HG02884 (cell line): ENCODE measurements at regions not wholly inside any gene's neighbourhood (a gene's known extent, or its start where the extent isn't known, plus 50 kb on each side); places are given as distances from the start of the nearest gene placed in this dataset.

Source experiments
- ATAC-seq: cut with Tn5 transposase; IDR thresholded peaks from one replicate; pipeline ENCODE4 v1.9.1; 2021; ENCODE audit warnings: mild to moderate bottlenecking, moderate library complexity; ENCODE audit not compliant: unreplicated experiment

DNA sequence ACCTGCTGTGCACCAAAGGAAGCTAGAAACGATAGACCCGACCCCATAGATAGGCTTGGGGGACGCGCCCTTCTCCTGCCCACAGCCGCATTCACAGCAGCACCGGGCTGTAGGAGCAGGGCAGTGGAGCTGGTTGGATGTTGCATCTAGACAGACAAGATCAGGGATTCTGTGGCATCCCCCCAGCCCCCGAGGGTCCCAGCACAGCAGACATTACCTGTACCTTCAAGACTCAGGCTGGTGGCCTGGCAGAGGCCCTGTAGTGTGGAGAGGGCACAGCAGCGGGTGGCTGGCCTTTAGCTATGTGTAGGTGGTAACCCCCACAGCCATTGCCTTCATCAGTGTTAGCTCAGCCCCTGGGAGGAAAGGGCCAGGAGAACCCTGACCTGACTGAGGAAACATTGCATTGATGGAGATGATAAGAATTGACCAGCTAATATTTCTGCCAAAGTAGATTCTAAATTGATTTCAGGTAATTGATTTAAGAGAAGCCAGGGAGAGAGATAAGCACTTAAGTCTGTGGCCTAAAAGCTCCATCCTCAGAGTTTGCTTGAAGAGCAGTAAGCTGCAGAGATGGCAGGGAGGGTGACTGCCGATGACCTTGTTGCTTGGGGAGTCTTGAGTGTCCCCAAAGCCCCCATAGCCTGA, 269.4 kb downstream of the TLE3 start:
- ATAC-seq = no peak

DNA sequence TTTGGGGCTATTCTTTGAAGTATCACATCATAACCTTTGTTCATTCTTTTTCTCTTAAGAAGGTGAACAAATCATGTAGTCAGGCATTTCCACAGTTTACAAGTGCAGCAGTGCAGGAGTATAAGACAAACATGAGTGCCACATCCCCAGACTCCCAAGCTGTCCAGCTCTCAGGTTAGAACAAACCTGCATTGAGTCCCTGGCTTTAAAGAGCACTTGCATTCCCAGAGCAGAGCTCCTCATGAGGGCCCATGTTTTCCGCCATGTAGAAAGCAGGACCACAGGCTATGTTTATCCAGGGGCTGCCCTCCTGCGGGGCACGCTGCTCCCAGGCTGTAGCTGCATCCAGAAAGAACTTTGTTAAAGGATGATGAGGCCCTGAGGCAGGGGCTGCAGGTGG, 267.7 kb downstream of the TLE3 start:
- ATAC-seq = no peak

DNA sequence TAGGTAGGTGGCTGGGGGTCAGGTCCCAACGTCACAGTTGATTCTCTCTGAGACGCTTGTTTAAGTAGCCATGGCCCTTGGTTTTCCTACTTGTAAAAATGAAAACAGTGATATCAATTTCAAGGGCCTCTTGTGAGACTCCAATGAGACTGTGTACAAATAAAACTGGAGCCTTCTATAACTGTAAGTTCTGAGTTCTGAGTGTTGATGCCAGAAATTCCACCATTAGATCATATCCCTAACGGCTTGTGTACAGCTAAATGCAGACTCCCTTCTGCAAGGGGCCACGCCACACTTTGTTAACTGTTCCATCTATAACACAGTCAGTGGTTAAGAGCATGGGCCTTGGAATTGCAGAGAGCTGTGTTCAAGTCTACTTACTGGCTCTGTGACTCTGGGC, 267.3 kb downstream of the TLE3 start:
- no peak for ATAC-seq

DNA sequence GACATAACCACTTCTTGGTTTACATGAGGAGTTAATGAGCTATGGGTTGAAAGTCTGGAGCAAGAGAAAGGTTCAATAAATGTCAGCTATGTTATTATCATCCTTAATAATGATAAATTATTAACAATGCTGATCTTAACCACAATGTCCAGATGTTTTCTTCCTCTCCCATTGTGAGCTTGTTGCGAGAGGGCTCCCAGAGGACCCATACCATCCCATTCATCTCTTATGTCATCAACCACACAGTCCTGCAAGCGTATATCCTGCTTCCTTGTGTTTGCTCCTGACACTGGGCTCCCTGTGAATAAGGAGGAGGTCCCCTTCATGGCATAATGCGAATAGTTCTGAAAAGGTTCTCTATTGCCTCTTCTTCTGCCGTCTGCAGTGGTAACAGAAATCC, 266.8 kb downstream of the TLE3 start:
- no peak for ATAC-seq

DNA sequence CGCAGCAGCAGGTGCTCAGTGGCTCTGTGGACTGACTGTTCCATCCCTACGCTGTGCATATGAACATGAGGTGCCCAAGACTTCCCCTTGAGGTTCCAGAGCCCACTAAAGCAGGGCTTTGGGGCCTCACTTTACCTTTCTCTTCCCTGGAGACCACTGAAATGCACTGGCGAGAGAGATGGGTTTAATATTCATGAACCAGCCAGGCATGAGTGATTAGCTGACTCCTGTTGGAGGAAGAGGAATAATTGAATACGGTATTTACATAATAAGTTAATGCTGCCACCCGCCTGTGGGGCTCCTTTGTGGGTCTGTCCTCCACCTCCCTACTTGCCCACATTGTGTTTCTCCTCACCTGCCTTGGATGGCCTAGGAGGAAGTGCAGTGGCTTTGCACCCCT, 263.4 kb downstream of the TLE3 start:
- no peak for ATAC-seq

DNA sequence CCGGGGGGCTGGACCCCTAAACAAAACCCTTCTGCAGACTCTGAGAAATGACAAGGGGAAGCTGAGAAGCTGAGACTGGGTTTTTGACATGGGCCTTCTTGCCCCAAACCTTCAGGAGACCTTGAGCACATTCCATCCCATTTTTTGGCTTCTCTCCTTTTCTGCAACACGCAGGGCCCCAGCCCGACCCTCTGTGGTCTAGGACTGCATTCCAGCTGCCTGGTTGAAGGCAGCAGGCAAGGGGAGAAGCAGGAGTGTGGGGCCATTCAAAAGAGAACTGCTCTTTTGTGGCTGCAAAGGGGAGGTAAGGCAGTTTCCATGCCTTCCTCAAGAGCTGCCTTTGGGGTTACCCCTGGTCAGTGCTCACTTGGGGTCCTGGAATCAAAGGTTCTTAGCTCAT, 263.0 kb downstream of the TLE3 start:
- ATAC-seq = no peak

DNA sequence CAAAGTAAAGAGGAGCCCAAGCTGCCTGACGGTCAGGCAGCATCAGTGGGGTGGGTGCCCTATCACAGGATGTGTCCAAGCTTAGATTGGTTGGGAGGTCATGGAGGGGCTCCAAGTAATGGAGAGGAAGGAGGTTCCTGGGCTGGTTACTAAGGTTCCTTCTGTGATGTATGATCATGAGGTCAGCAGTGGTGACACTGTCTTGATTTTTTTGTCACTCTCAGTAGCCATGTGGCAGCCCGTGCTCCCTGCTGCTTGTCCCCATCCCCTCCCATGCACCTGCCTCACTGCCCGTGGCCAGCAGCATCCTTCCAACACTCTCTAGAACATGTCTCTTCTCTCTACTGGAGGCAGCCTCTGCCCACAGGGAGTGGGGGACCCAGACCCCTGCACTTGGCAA, 261.7 kb downstream of the TLE3 start:
- ATAC-seq = no peak

DNA sequence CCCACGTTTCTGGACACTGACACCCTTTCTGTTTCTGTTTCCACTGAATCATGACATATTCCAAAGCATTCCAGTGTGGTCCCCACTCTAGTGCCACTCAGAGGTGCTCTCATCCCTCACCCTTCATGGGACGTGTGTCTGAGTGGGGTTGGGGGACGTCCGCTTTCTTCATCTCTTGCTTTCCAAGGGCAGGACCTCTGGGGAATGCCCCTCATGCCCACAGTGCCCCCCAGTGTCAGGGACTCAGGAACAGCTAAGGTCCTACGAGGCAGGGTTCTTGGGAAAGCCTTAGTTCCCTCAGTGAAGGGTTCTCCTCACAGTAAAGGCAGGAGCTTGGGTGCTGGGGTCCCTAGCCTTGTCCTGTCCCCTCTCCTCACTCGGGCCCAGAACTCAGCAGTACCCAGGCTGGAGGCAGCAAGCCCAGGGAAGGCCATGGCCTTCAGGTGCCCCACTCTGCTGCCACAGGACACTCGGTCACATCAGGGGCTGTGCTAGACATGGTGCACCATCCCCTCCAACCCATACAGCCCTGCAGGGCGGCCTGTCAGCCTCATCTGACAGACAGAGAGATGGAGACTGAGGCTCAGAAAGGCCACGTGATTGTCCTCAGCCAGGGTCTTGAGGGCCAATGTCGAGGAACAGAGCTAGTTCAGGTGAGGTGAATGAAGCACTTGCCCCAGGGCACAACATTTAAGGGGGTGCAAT, 261.0 kb downstream of the TLE3 start:
- ATAC-seq = no peak

DNA sequence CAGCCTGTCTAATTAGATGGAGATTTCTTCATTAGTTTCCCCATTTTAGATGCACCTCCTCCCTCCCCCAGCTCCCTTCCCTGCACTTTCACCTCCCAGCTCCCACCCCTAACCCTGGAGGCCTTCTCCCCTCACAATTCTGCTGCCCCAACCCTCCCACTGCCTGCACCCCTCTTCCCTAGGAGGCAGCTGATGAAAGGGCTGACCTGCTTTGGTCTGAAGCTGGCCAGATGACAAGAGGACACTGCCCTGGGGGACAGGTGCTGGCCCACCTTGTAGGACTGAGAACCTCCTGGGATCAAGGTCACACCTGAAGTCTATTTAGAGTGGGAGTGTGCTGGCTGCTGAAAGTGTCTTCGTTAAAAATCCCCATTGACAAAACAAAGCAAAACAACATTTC, 259.4 kb downstream of the TLE3 start:
- no peak for ATAC-seq

DNA sequence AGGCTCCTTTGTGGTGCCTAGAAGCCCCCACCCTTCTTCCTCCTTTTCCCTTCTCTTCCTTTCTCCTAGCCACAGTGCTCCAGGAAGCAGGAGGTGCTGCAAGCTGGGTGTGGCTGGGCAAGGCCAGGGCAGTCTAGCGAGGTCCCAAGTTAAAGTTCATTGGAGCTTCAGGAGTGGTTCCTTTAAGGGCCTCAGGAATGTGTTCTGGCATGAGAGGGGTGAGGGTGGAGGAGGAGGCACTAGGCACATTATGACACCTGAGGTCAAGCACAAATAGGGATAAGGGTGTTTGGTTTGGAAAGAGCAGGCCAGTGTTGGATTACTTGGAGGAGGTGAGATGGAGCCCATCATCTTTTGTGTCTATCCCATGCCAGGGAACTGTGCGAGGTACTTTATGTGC, 258.7 kb downstream of the TLE3 start:
- no peak for ATAC-seq

DNA sequence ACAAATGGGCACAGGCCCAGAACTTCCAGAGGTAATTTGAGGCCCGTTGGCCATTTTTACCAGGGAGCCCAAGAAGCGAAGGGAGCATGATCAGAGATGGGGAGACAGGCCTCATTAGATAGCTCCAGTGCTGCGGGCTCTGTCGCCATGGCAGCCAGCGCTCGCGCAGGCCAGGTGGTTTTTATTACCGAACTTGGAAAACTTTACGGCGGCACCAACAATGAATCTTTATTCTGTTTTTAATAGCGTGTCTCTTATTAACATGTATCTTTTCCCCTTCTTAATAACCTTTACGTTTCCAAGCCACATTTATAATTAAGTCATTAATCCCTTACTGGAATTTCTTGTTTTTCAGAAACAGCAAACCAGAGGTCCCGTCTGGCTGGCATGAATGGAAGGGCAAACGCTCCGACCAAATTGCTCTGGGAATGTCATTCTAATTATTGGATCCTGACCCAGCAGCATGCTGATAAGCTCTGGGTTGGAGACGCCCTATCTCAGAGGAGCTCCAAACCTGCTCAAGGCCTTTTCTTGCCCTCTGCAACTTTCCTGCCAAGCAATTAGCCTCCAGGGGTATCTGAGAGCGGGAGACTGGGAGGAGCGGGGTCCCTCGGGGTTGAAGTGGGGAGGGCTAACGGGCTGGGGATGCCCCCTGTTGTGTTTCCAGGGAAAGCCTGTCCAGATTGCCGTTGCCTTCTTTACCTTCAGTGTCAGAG, 256.4 kb downstream of the TLE3 start:
- no peak for ATAC-seq

DNA sequence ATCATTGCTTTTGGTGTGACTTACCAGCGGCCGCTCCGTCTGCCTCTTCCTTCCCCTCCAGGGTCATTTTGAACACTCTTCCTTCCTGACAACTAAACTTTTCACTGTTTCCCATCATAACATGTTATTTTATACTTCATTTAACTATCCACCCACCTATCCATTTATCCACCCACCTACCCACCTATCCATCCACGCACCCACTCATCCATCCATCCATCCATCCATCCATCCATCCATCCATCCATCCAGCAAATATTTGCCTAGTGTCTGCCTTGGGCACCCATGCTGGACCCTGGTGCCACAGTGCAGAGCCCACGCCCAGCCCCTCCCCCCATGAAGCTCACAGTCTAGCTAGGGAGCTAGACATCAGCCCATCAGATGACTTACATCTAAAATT, 254.9 kb downstream of the TLE3 start:
- ATAC-seq = no peak

DNA sequence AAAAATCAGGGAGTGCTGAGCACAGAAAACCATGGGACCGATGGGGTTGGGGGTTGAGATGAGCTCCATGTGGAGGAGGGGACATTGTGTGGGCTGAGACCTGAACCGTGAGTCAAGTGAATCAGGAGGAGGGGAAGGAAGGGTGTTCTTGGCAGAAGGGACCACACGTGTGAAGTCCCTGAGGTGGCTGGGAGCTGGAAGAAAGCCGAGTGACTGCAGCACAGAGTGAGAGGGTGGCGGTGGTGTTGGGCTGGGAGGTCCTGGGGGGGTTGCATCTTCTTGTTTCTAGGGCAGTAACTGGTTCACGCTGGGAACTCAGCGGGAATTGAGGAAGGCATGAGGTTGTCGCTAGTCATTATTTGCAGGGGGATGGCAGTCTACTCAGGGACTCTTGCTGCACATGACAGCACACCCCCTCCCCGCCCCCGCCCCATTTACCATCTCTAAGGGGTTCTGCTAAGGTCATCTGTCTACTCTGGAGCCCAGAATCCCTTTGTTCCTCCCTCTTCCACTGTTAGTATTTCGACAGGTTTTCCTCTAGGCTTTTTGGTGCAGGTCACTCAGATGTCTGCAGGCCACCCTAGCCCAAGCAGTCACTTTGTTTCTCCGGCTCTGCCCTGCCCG, 254.3 kb downstream of the TLE3 start:
- ATAC-seq = no peak

DNA sequence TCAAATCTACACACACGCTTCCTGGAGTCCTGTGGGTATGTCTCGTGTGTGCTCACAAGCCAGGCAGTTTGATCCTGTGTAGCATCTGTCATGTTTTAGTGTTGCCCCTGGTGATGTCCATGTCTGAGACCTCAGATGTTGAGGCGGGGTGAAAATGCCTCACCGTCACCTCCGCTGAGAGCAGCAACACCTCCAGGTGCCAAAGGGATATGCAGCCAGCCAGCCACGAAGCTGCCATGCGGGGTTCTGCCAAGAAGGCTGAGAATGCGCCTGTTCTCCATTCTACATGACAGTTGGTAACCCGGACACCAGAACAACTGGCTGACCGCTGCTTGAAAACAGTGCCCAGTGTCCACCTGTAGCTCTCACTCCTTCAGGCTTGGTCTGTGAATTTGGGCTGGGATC, 253.8 kb downstream of the TLE3 start:
- ATAC-seq = no peak

DNA sequence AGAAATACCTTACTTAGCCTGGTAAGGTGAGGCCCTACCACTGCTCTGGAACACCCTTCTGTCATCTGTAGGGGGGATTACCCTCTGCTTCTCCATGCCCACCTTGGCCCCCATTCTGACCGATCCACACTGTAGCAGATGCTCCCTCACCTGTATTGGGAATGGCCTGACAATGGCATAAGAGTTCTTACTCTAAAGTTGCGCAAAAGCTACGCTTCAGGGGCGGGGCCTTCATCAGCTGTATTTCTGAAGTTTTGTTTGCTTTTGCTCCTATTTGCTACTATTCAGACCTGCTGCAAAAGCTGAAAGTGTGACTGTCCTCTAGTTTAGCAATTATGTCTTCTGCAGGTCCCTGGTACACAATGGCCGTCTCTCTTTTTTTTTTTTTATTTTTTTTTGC, 252.6 kb downstream of the TLE3 start:
- no peak for ATAC-seq

DNA sequence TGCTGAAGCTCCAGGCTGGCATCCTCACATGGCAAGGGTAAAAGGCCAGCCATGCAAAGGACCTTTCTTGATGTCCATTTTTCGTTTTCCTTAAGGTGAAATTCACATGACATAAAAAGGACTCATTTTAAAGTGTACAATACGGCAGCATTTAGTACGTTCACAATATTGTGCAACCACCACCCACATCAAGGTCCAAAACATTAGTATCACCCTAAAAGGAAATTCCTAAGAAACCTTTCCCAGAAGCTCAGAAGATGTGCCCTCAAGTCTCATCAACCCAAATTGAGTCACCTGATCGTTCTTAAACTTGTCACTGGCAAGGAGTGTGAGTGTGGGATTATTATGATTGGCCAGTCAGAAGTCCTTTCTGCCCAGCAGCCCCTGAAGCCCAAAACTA, 250.1 kb downstream of the TLE3 start:
- ATAC-seq = no peak

DNA sequence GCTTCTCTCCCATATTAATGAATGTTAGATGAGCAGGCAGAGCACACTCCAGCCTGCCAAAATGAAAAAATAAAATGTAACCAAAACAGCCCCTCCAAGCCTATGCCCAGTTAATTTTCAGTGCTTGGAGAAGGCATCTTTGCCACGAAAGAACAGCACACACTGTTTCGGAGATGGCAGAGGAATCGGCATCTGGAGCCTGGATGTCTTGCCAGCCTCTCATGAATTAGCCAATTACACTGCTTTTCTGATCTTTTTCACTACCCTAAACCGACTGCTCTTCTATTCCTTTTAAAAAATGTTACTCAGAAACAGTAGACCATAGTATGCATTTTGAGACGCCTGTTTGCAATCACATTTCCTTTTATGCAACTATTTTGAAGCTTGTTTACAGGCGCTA, 249.6 kb downstream of the TLE3 start:
- no peak for ATAC-seq

DNA sequence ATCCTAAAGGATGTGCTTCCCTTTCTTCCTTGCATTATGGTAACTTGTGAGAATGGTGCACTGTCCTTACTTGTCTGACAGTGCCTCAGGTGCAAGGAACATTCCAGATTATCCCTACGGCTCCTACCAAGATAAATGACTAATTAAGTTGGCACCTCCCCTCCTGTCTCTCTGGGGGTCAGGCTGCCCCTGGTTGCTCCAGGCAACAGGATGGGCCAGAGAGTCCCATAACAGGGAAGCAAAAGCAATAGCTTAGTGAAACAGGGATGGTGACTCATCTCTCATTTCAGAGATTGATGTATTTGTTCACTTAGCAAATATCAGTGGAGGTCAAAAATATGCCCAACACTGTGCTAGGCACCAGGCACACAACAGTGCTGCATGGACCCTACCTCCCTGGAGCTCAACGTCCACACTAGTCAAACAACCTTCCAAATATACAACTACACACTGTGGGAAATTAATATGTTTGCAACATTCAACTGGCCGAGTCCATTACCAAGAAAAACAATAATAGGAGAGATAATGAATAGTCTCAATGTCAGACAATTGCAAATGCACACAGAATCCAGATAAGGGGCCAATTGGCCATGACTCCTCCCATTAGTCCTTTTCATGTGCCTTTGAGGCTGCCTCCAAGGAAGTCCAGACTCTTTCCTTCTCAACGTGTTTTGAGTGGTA, 249.0 kb downstream of the TLE3 start:
- no peak for ATAC-seq

DNA sequence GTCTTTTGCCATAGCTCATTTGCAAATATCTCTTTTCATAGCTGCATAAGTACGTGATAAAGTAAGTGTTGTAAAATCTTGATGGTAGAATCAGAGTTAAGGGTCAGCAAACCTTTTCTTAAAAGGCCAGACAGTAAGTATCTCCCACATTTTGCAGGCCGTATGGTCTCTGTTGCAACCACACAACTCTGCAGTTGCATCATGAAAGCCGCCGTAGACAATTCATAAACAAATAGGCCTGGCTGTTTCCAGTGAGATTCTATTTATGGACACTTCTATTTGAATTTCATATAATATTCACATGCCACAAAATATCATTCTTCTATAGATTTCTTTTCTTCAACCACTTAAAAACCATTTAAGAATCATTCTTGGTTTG, 248.5 kb downstream of the TLE3 start:
- no peak for ATAC-seq

DNA sequence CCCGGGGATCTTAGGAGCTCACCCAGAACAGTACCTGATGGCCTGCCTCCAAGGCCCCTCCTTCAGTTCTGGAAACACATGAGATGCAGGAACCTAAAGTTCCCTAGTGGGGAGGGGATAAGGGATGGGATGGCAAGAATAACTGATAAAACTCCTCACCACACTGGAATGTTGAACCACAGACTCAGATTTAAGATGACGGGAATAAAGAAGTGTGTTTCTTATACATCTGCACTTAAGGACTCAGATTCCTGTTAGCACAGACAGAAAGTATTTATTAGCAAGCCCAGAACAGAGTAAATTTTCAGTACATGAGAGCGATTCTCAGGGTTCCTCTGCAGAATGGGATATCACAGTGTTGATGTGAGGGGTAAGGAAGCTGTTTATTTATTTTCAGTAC, 245.2 kb downstream of the TLE3 start:
- ATAC-seq = no peak

DNA sequence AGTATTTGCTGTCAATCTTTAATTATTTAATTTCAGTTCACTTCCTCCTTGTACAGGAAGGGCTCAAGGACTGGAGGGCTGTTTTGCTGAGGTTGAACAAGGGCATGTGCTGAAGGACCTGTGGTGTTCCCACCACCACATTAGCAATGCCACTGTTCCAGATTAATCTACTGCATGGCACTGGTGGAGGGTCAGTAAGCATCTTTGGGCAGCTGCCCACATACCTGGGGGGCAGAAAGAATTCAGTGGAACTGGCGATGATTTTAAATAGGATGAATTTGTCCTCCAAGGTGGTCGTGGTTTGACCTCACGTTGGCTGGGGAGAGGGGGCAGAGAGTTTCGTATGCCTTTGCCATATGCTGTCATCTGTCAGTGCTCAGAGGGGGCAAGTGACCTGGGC, 244.8 kb downstream of the TLE3 start:
- no peak for ATAC-seq
